Right lobe of liver (tissue), 6 donors: ENCODE measurements at regions not wholly inside any gene's neighbourhood (a gene's known extent, or its start where the extent isn't known, plus 50 kb on each side); places are given as distances from the start of the nearest gene placed in this dataset.

Experiments used
- ATAC-seq, 4 donors: fragments of 200-7000 bp; cut with Tn5 transposase; one replicate each; pipeline ENCODE4 v1.9.1; 2020; ENCODE audit warnings: mild to moderate bottlenecking in 4 of 4, moderate library complexity in 4 of 4
- DNase-seq, 3 donors: peaks; one replicate each; pipeline ENCODE4 v3.0.0-alpha.2; 2020
- H3K27ac ChIP-seq, 3 donors: fragments of 200-600 bp; one replicate each; pipeline ENCODE4 v1.8.0; 2022
- H3K27me3 ChIP-seq, 2 donors: fragments of 200-600 bp; one replicate each; pipeline ENCODE4 v1.8.0; 2022
- H3K36me3 ChIP-seq, 4 donors: fragments of 200-600 bp; sonication (generic) in 1 of 4; one replicate each; pipeline versions ENCODE4 v1.5.1 to v1.8.0; 2017 to 2022; ENCODE audit warnings: control low read depth in 1 of 4
- H3K4me1 ChIP-seq, 4 donors: fragments of 200-600 bp; sonication (generic) in 1 of 4; one replicate each; pipeline versions ENCODE4 v1.5.1 to v1.8.0; 2017 to 2022; ENCODE audit warnings: control low read depth in 1 of 4
- H3K4me3 ChIP-seq, 3 donors: fragments of 200-600 bp; one replicate each; pipeline ENCODE4 v1.8.0; 2022
- H3K9me3 ChIP-seq, 4 donors: fragments of 200-600 bp; sonication (generic) in 1 of 4; one replicate each; pipeline versions ENCODE4 v1.5.1 to v1.8.0; 2017 to 2022; ENCODE audit warnings: control low read depth in 1 of 4
- CTCF ChIP-seq, 4 donors: fragments of 200-600 bp in 3 of 4; fragments of 450-650 bp in 1 of 4; IDR thresholded peaks; one replicate each; pipeline versions ENCODE4 v1.5.1 to v1.8.0; 2016 to 2022; ENCODE audit warnings: antibody characterized with exemption in 4 of 4, mild to moderate bottlenecking in 2 of 4
- POLR2A ChIP-seq: fragments of 450-650 bp; IDR thresholded peaks from one replicate; pipeline ENCODE4 v1.6.1; 2017; ENCODE audit warnings: antibody characterized with exemption, mild to moderate bottlenecking
- WGBS: methylation state at CpG from one replicate; pipeline ENCODE4 v1.1.6; 2018; ENCODE audit warnings: low coverage, low lambda C conversion rate; ENCODE audit not compliant: insufficient coverage; ENCODE audit errors: missing lambda C conversion rate; 5-methylcytosine and 5-hydroxymethylcytosine counted together
- intact Hi-C, 2 donors: fragments of 100-400 bp; cut with DNase I; formaldehyde crosslinking; loops; one replicate each; pipeline versions ENCODE4 v1.11.2 to v1.14.1; 2022
- donor health status: DM: no; HTN: yes; CAD: no.
- donor health status: DM: no; HTN: no; CAD: no.
- donor health status: DM: no; HTN: no; CAD: no.
- donor health status: DM: no; HTN: yes; CAD: no.
- donor health status: DM: no; HTN: yes; CAD: no.

GRCh38 chr6:150315626-150316025, 53.2 kb upstream of the IYD start:
- no peak overlapping the region for H3K4me3 ChIP-seq
- H3K4me1 ChIP-seq = no peaks in the 10 kb centered on the region
- WGBS = 76% methylated on average over 2 of the region's 4 CpGs
- H3K27me3 ChIP-seq = no peaks in the 10 kb centered on the region
- DNase-seq (no peak), ATAC-seq (no peak)
- intact Hi-C loops = no loop called here
- H3K27ac ChIP-seq = no peak overlapping the region
- TF ChIP-seq POLR2A = no peak
- no peak for TF ChIP-seq CTCF (IDR thresholded peaks at IDR 0.05)
- H3K36me3 ChIP-seq = no peaks in the 10 kb centered on the region
- H3K9me3 ChIP-seq = no peaks in the 10 kb centered on the region

GRCh38 chr6:150316936-150317335, 51.9 kb upstream of the IYD start:
- WGBS = 100% methylated on average over 2 of the region's 5 CpGs
- intact Hi-C loops = no loop called here
- no peaks in the 10 kb centered on the region for H3K36me3 ChIP-seq

More at GRCh38 chr6:150316936-150317335, 51.9 kb upstream of the IYD start:
- no peak for TF ChIP-seq CTCF (IDR thresholded peaks at IDR 0.05)
- TF ChIP-seq POLR2A = no peak
- Histone ChIP-seq H3K4me1 (no peaks in the 10 kb centered on the region), H3K27me3 (no peaks in the 10 kb centered on the region), H3K4me3 (no peak overlapping the region), H3K9me3 (no peaks in the 10 kb centered on the region), H3K27ac (no peak overlapping the region)
- ATAC-seq (no peak), DNase-seq (no peak)
